ENCODE measurements at regions not wholly inside any gene's neighbourhood (a gene's known extent, or its start where the extent isn't known, plus 50 kb on each side); places are given as distances from the start of the nearest gene placed in this dataset.
"Not testable (repeated sequence)": the region's sequence is repeated elsewhere in the genome, so short reads cannot be mapped to it uniquely, and the experiment has no call there.

DNA sequence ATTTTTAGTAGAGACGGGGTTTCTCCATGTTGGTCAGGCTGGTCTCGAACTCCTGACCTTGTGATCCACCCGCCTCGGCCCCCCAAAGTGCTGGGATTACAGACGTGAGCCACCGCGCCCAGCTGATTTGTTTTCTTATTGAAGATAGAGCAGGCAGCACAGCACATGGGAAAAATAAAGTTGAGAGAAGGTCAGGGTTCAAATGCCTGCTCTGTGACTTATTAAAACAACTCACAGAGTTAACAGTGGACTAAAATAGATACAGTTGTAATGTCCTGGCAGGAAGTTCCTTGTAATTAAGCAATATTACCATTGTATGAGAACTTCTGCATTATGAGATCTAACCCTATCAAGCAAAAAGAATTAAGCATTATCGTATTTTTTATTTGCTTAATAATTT is 615.7 kb upstream of the CCNG1 start:
- TF ChIP-seq, protein P1, sequence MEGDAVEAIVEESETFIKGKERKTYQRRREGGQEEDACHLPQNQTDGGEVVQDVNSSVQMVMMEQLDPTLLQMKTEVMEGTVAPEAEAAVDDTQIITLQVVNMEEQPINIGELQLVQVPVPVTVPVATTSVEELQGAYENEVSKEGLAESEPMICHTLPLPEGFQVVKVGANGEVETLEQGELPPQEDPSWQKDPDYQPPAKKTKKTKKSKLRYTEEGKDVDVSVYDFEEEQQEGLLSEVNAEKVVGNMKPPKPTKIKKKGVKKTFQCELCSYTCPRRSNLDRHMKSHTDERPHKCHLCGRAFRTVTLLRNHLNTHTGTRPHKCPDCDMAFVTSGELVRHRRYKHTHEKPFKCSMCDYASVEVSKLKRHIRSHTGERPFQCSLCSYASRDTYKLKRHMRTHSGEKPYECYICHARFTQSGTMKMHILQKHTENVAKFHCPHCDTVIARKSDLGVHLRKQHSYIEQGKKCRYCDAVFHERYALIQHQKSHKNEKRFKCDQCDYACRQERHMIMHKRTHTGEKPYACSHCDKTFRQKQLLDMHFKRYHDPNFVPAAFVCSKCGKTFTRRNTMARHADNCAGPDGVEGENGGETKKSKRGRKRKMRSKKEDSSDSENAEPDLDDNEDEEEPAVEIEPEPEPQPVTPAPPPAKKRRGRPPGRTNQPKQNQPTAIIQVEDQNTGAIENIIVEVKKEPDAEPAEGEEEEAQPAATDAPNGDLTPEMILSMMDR (IDR thresholded peaks at IDR 0.05; ENCODE audit: extremely low read depth in 1 of 2, insufficient read depth in 1 of 2, low read depth in 1 of 2, low read length in 2 of 2): not testable (repeated sequence)
- not testable (repeated sequence) for TF ChIP-seq POLR2AphosphoS5 (IDR thresholded peaks at IDR 0.05; ENCODE audit: insufficient read depth, low read depth, low read length); POLR2A (IDR thresholded peaks at IDR 0.05; ENCODE audit: low read depth, low read length)

Measured in endothelial cell of umbilical vein (primary cell).